ENCODE measurements at regions not wholly inside any gene's neighbourhood (a gene's known extent, or its start where the extent isn't known, plus 50 kb on each side); places are given as distances from the start of the nearest gene placed in this dataset.

- H3K9me3 ChIP-seq: no peaks in the 10 kb centered on the region
- TF ChIP-seq CTCF (IDR thresholded peaks at IDR 0.05 in 4 of 5, conservative IDR thresholded peaks at IDR 0.05 in 1 of 5) (no peak), POLR2A (IDR thresholded peaks at IDR 0.05) (no peak)
- no peak overlapping the region for H3K4me3 ChIP-seq
- H3K4me1 ChIP-seq: no peaks in the 10 kb centered on the region
- no peaks in the 10 kb centered on the region for H3K36me3 ChIP-seq
- DNase-seq (peak; percentile 1 to 4), ATAC-seq (no peak)
- in situ Hi-C loops (cut with MboI; ENCODE audit: low sequenced_read_pairs in 4 of 4): no loop called here
- H3K27me3 ChIP-seq: no peaks in the 10 kb centered on the region
- H3K27ac ChIP-seq: no peak overlapping the region
- intact Hi-C loops (cut with DNase I; ENCODE audit: low total_unique reads): no loop called here
Observed at GRCh38 chr10:42975005-42975493, 101.8 kb upstream of the RET start.

GRCh38 chr10:42975558-42976340, 101.1 kb upstream of the RET start:
- Histone ChIP-seq H3K27ac (no peak overlapping the region), H3K27me3 (no peaks in the 10 kb centered on the region), H3K9me3 (no peaks in the 10 kb centered on the region), H3K4me3 (no peak overlapping the region), H3K36me3 (no peaks in the 10 kb centered on the region), H3K4me1 (no peaks in the 10 kb centered on the region)
- peak; percentile 0 to 6 for DNase-seq
- intact Hi-C loops (cut with DNase I; ENCODE audit: low total_unique reads): no loop called here
- in situ Hi-C loops (cut with MboI; ENCODE audit: low sequenced_read_pairs in 4 of 4): no loop called here
- no peak for ATAC-seq
- TF ChIP-seq POLR2A (IDR thresholded peaks at IDR 0.05) (no peak), CTCF (IDR thresholded peaks at IDR 0.05 in 4 of 5, conservative IDR thresholded peaks at IDR 0.05 in 1 of 5) (no peak)

- H3K36me3 ChIP-seq: no peaks in the 10 kb centered on the region
- ATAC-seq (no peak), DNase-seq (peak in 1 of 2 donors; percentile 0)
- intact Hi-C loops (cut with DNase I; ENCODE audit: low total_unique reads) (no loop called here), in situ Hi-C loops (cut with MboI; ENCODE audit: low sequenced_read_pairs in 4 of 4) (no loop called here)
- H3K4me1 ChIP-seq: no peaks in the 10 kb centered on the region
- TF ChIP-seq POLR2A (IDR thresholded peaks at IDR 0.05) (no peak), CTCF (IDR thresholded peaks at IDR 0.05 in 4 of 5, conservative IDR thresholded peaks at IDR 0.05 in 1 of 5) (no peak)
- no peaks in the 10 kb centered on the region for H3K9me3 ChIP-seq
- H3K27ac ChIP-seq: no peak overlapping the region
- no peaks in the 10 kb centered on the region for H3K27me3 ChIP-seq
- no peak overlapping the region for H3K4me3 ChIP-seq
Observed at GRCh38 chr10:42976351-42977031, 100.4 kb upstream of the RET start.

GRCh38 chr10:42977032-42977416, 99.8 kb upstream of the RET start:
- no peak overlapping the region for H3K4me3 ChIP-seq
- H3K4me1 ChIP-seq: no peaks in the 10 kb centered on the region
- intact Hi-C loops (cut with DNase I; ENCODE audit: low total_unique reads): no loop called here
- TF ChIP-seq CTCF (IDR thresholded peaks at IDR 0.05 in 4 of 5, conservative IDR thresholded peaks at IDR 0.05 in 1 of 5) (no peak), POLR2A (IDR thresholded peaks at IDR 0.05) (no peak)
- no peaks in the 10 kb centered on the region for H3K27me3 ChIP-seq
- no peaks in the 10 kb centered on the region for H3K36me3 ChIP-seq
- no peak for ATAC-seq
- in situ Hi-C loops (cut with MboI; ENCODE audit: low sequenced_read_pairs in 4 of 4): no loop called here
- H3K27ac ChIP-seq: no peak overlapping the region
- DNase-seq: no peak
- H3K9me3 ChIP-seq: no peaks in the 10 kb centered on the region
